Adrenal gland (tissue), 5 donors: ENCODE measurements at regions not wholly inside any gene's neighbourhood (a gene's known extent, or its start where the extent isn't known, plus 50 kb on each side); places are given as distances from the start of the nearest gene placed in this dataset.

Source experiments
- POLR2A ChIP-seq, 2 donors: fragments of 450-650 bp; IDR thresholded peaks; one replicate each; pipeline ENCODE4 v1.6.1; 2017; ENCODE audit warnings: antibody characterized with exemption in 2 of 2, mild to moderate bottlenecking in 2 of 2, moderate library complexity in 1 of 2
- TF ChIP-seq, protein P1 (sequence below), 6 experiments: fragments of 450-650 bp in 4 of 6; fragments of 200-600 bp in 2 of 6; sonication (generic) in 1 of 6; IDR thresholded peaks; 1 replicate in 5 of 6; 2 replicates in 1 of 6; pipeline versions ENCODE4 v1.5.1 to v1.8.0; 2016 to 2021; ENCODE audit warnings: antibody characterized with exemption in 6 of 6, mild to moderate bottlenecking in 2 of 6, moderate library complexity in 1 of 6
- donor health status: DM: no; HTN: no; CAD: no.

GRCh38 chr20:52427960-52428359 lies 236.4 kb upstream of the ZFP64 start:
- TF ChIP-seq, protein P1, sequence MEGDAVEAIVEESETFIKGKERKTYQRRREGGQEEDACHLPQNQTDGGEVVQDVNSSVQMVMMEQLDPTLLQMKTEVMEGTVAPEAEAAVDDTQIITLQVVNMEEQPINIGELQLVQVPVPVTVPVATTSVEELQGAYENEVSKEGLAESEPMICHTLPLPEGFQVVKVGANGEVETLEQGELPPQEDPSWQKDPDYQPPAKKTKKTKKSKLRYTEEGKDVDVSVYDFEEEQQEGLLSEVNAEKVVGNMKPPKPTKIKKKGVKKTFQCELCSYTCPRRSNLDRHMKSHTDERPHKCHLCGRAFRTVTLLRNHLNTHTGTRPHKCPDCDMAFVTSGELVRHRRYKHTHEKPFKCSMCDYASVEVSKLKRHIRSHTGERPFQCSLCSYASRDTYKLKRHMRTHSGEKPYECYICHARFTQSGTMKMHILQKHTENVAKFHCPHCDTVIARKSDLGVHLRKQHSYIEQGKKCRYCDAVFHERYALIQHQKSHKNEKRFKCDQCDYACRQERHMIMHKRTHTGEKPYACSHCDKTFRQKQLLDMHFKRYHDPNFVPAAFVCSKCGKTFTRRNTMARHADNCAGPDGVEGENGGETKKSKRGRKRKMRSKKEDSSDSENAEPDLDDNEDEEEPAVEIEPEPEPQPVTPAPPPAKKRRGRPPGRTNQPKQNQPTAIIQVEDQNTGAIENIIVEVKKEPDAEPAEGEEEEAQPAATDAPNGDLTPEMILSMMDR (IDR thresholded peaks at IDR 0.05): no peak
- no peak for TF ChIP-seq POLR2A (IDR thresholded peaks at IDR 0.05)
